H1 (cell line): ENCODE measurements at regions not wholly inside any gene's neighbourhood (a gene's known extent, or its start where the extent isn't known, plus 50 kb on each side); places are given as distances from the start of the nearest gene placed in this dataset.

Experiments
- CTCF ChIA-PET: fragments of 300-600 bp; sonication (Branson Sonifier 250); formaldehyde crosslinking; loops from one replicate; lab custom pipeline; 2021; ENCODE audit not compliant: partially characterized antibody; lab: Charles Lee
- POLR2A ChIA-PET: fragments of 300-600 bp; sonication (Branson Sonifier 250); formaldehyde crosslinking; loops from one replicate; lab custom pipeline; 2021; ENCODE audit warnings: inconsistent platforms; ENCODE audit not compliant: partially characterized antibody; lab: Charles Lee
- DNase-seq, 2 experiments: peaks; one replicate each; pipeline versions ENCODE4 v3.0.0 to v3.0.0-alpha.2; 2010 to 2022; ENCODE audit warnings: low spot score in 2 of 2, low read depth in 1 of 2, mixed read lengths in 1 of 2
- FAIRE-seq: peaks from 2 replicates; lab custom pipeline; 2011; peaks lifted over from hg19 to GRCh38; lab: Jason Lieb, UNC
- H2AFZ ChIP-seq: 2 replicates; pipeline ENCODE4 v1.8.1; 2012; ENCODE audit warnings: low read length, inconsistent platforms
- H2AK5ac ChIP-seq: 2 replicates; pipeline ENCODE4 v1.6.1; 2013; ENCODE audit warnings: low read depth, low read length
- H2BK120ac ChIP-seq: replicated peaks from 2 replicates; pipeline ENCODE3; 2013; ENCODE audit warnings: low read depth, low read length, inconsistent platforms
- H2BK12ac ChIP-seq: 2 replicates; pipeline ENCODE4 v1.6.1; 2013; ENCODE audit warnings: low read depth, low read length
- H2BK15ac ChIP-seq: 2 replicates; pipeline ENCODE4 v1.6.1; 2013; ENCODE audit warnings: low read length
- H2BK20ac ChIP-seq: 2 replicates; pipeline ENCODE4 v1.6.1; 2013; ENCODE audit warnings: low read length
- H2BK5ac ChIP-seq: 2 replicates; pipeline ENCODE4 v1.6.1; 2013; ENCODE audit warnings: low read depth, low read length
- H3K14ac ChIP-seq: 2 replicates; pipeline ENCODE4 v1.6.1; 2013; ENCODE audit warnings: inconsistent platforms; ENCODE audit not compliant: insufficient read length
- H3K18ac ChIP-seq: 2 replicates; pipeline ENCODE4 v1.6.1; 2013; ENCODE audit warnings: low read length; ENCODE audit errors: extremely low read depth
- H3K23ac ChIP-seq: 2 replicates; pipeline ENCODE4 v1.6.1; 2013; ENCODE audit warnings: inconsistent platforms; ENCODE audit not compliant: insufficient read length
- H3K23me2 ChIP-seq: 2 replicates; pipeline ENCODE4 v1.6.1; 2013; ENCODE audit warnings: low read depth, low read length
- H3K27ac ChIP-seq: 2 replicates; pipeline ENCODE4 v1.6.1; 2011; ENCODE audit warnings: low read depth, low read length, inconsistent platforms
- H3K27me3 ChIP-seq, 4 experiments: replicated peaks in 1 of 4; 1 replicate in 1 of 4; 2 replicates in 3 of 4; pipeline versions ENCODE4 v1.6.1 to v1.8.1; 2011 to 2013; ENCODE audit warnings: low read length in 3 of 4, mild to moderate bottlenecking in 3 of 4, inconsistent platforms in 2 of 4, mixed read lengths in 2 of 4, moderate library complexity in 1 of 4; ENCODE audit not compliant: control insufficient read depth in 3 of 4, insufficient read depth in 3 of 4; ENCODE audit errors: extremely low read depth in 1 of 4
- H3K36me3 ChIP-seq, 4 experiments: 2 replicates each; pipeline versions ENCODE4 v1.6.1 to v1.8.1; 2011 to 2013; ENCODE audit warnings: mild to moderate bottlenecking in 4 of 4, low read length in 3 of 4, moderate library complexity in 2 of 4, control low read depth in 1 of 4, inconsistent platforms in 1 of 4; ENCODE audit not compliant: insufficient read depth in 4 of 4, control insufficient read depth in 2 of 4
- H3K4ac ChIP-seq: replicated peaks from 2 replicates; pipeline ENCODE3; 2013; ENCODE audit warnings: low read length, low read depth, mixed read lengths, inconsistent platforms; ENCODE audit not compliant: insufficient read length
- H3K4me1 ChIP-seq, 4 experiments: replicated peaks in 1 of 4; 1 replicate in 1 of 4; 2 replicates in 3 of 4; pipeline versions ENCODE4 v1.6.1 to v1.8.1; 2011 to 2013; ENCODE audit warnings: low read length in 3 of 4, inconsistent platforms in 2 of 4, mixed read lengths in 1 of 4; ENCODE audit not compliant: insufficient read depth in 4 of 4, control insufficient read depth in 3 of 4
- H3K4me2 ChIP-seq, 2 experiments: 2 replicates each; pipeline versions ENCODE4 v1.6.1 to v1.8.1; 2011 to 2013; ENCODE audit warnings: low read depth in 2 of 2, low read length in 2 of 2, control low read depth in 1 of 2, inconsistent platforms in 1 of 2, mild to moderate bottlenecking in 1 of 2; ENCODE audit not compliant: insufficient read depth in 1 of 2
- H3K4me3 ChIP-seq, 4 experiments: fragments of 200-600, 300-600 bp in 1 of 4; sonication (generic), shearing (Covaris generic), sonication (Bioruptor Twin) in 1 of 4; 2 replicates each; pipeline versions ENCODE4 v1.5.1 to v1.8.1; 2011 to 2016; ENCODE audit warnings: low read length in 4 of 4, low read depth in 3 of 4, control low read depth in 2 of 4, inconsistent platforms in 2 of 4, mild to moderate bottlenecking in 2 of 4, mixed read lengths in 1 of 4, moderate library complexity in 1 of 4; ENCODE audit not compliant: insufficient read depth in 2 of 4; ENCODE audit errors: extremely low read depth in 1 of 4
- H3K56ac ChIP-seq: replicated peaks from 2 replicates; pipeline ENCODE3; 2013; ENCODE audit warnings: low read depth, mild to moderate bottlenecking, mixed read lengths, low read length, inconsistent platforms; ENCODE audit not compliant: insufficient read length
- H3K79me1 ChIP-seq: 2 replicates; pipeline ENCODE4 v1.6.1; 2013; ENCODE audit warnings: low read depth, low read length, control low read depth
- H3K79me2 ChIP-seq, 2 experiments: 2 replicates each; pipeline versions ENCODE4 v1.6.1 to v1.8.1; 2012 to 2013; ENCODE audit warnings: low read length in 2 of 2, mild to moderate bottlenecking in 2 of 2, inconsistent platforms in 1 of 2; ENCODE audit not compliant: insufficient read depth in 2 of 2, control insufficient read depth in 1 of 2
- H3K9ac ChIP-seq, 4 experiments: replicated peaks in 1 of 4; 1 replicate in 1 of 4; 2 replicates in 3 of 4; pipeline versions ENCODE4 v1.6.1 to v1.8.1; 2011 to 2013; ENCODE audit warnings: low read depth in 3 of 4, low read length in 3 of 4, control low read depth in 2 of 4, mild to moderate bottlenecking in 2 of 4, moderate library complexity in 2 of 4, inconsistent platforms in 1 of 4; ENCODE audit errors: extremely low read depth in 1 of 4
- H3K9me3 ChIP-seq, 2 experiments: 2 replicates each; pipeline versions ENCODE4 v1.6.1 to v1.8.1; 2012 to 2013; ENCODE audit warnings: mild to moderate bottlenecking in 2 of 2, moderate library complexity in 2 of 2, control low read depth in 1 of 2, inconsistent platforms in 1 of 2, low read depth in 1 of 2, low read length in 1 of 2, mixed read lengths in 1 of 2; ENCODE audit not compliant: insufficient read depth in 2 of 2
- H4K20me1 ChIP-seq, 2 experiments: replicated peaks in 1 of 2; 2 replicates each; pipeline versions ENCODE3 to v1.8.1; 2011 to 2013; ENCODE audit warnings: inconsistent platforms in 2 of 2, low read length in 2 of 2, mild to moderate bottlenecking in 1 of 2; ENCODE audit not compliant: insufficient read depth in 2 of 2, control insufficient read depth in 1 of 2
- H4K5ac ChIP-seq: 2 replicates; pipeline ENCODE4 v1.6.1; 2013; ENCODE audit warnings: low read length, low read depth, mixed read lengths, inconsistent platforms; ENCODE audit not compliant: insufficient read length
- H4K8ac ChIP-seq: 2 replicates; pipeline ENCODE4 v1.8.0; 2013; ENCODE audit warnings: mild to moderate bottlenecking, moderate library complexity, low read length, inconsistent platforms; ENCODE audit not compliant: insufficient read depth; ENCODE audit errors: extremely low read depth
- H4K91ac ChIP-seq: replicated peaks from 2 replicates; pipeline ENCODE3; 2013; ENCODE audit warnings: low read length, mixed read lengths, inconsistent platforms; ENCODE audit not compliant: insufficient read length
- NRF1 ChIP-seq: IDR thresholded peaks from 2 replicates; pipeline ENCODE4 v1.6.1; 2011; ENCODE audit warnings: mild to moderate bottlenecking, low read depth, low read length, improper control_type of control experiment
- TAF1 ChIP-seq: IDR thresholded peaks from 2 replicates; pipeline ENCODE4 v1.6.1; 2011; ENCODE audit warnings: mild to moderate bottlenecking, low read depth, low read length
- WGBS, 2 experiments: shearing (Covaris generic) in 1 of 2; methylation state at CpG; one replicate each; pipeline versions ENCODE4 v1.1.6 to v1.1.7; 2013 to 2015; ENCODE audit warnings: low lambda C conversion rate in 2 of 2, mixed read lengths in 2 of 2, inconsistent platforms in 1 of 2, low coverage in 1 of 2, missing lambda C conversion rate in 1 of 2; ENCODE audit not compliant: insufficient replicate concordance in 2 of 2, insufficient coverage in 1 of 2, insufficient read length in 1 of 2; ENCODE audit errors: extremely low coverage in 1 of 2, missing lambda C conversion rate in 1 of 2; 5-methylcytosine and 5-hydroxymethylcytosine counted together

GRCh38 chr17:79331492-79331891 is 256.9 kb downstream of the ENGASE start:
- no peak overlapping the region for H2AFZ ChIP-seq
- ChIA-PET POLR2A (no interaction called here), CTCF (interaction anchor here (0.5 to 1.0 kb wide), 3 partner anchors 60 to 412 kb away, joined by 3 read pairs; no protein-coding TSS in a partner anchor)
- no peaks in the 10 kb centered on the region for H3K36me3 ChIP-seq
- no peaks in the 10 kb centered on the region for H3K79me1 ChIP-seq
- no peak overlapping the region for H2BK12ac ChIP-seq
- no peak overlapping the region for H2BK120ac ChIP-seq
- no peak overlapping the region for H2BK20ac ChIP-seq
- no peak overlapping the region for H3K14ac ChIP-seq
- H3K4me3 ChIP-seq = no peak overlapping the region
- FAIRE-seq (no peak), DNase-seq (no peak)
- H3K27me3 ChIP-seq = peaks cover 0 to 2% (median 0%) of the 10 kb centered on the region in 4 experiments; a peak in 1 of 7 replicates
- no peaks in the 10 kb centered on the region for H4K20me1 ChIP-seq
- H3K18ac ChIP-seq = no peak overlapping the region
- H3K4me2 ChIP-seq = no peak overlapping the region
- H2BK5ac ChIP-seq = no peak overlapping the region
- no peaks in the 10 kb centered on the region for H3K9me3 ChIP-seq
- no peak overlapping the region for H4K8ac ChIP-seq
- H3K23me2 ChIP-seq = no peaks in the 10 kb centered on the region; the same call in 1 of the 2 replicates
- H4K91ac ChIP-seq = no peak overlapping the region
- WGBS, 2 experiments = 76% methylated on average over 11 of the region's 11 CpGs; no CpG with 5 or more reads in 1 of the 2 experiments
- no peak overlapping the region for H3K56ac ChIP-seq
- no peak overlapping the region for H3K4ac ChIP-seq
- H3K9ac ChIP-seq = no peak overlapping the region
- H3K79me2 ChIP-seq = no peaks in the 10 kb centered on the region
- no peak overlapping the region for H2AK5ac ChIP-seq
- H4K5ac ChIP-seq = no peak overlapping the region
- TF ChIP-seq NRF1 (no peak), TAF1 (no peak)
- H3K4me1 ChIP-seq = peaks cover 0 to 2% (median 0%) of the 10 kb centered on the region in 4 experiments; a peak in 1 of 7 replicates
- no peak overlapping the region for H3K23ac ChIP-seq
- H3K27ac ChIP-seq = no peak overlapping the region
- no peak overlapping the region for H2BK15ac ChIP-seq
